ENCODE measurements at regions not wholly inside any gene's neighbourhood (a gene's known extent, or its start where the extent isn't known, plus 50 kb on each side); places are given as distances from the start of the nearest gene placed in this dataset.
"Not testable (repeated sequence)": the region's sequence is repeated elsewhere in the genome, so short reads cannot be mapped to it uniquely, and the experiment has no call there.

DNA sequence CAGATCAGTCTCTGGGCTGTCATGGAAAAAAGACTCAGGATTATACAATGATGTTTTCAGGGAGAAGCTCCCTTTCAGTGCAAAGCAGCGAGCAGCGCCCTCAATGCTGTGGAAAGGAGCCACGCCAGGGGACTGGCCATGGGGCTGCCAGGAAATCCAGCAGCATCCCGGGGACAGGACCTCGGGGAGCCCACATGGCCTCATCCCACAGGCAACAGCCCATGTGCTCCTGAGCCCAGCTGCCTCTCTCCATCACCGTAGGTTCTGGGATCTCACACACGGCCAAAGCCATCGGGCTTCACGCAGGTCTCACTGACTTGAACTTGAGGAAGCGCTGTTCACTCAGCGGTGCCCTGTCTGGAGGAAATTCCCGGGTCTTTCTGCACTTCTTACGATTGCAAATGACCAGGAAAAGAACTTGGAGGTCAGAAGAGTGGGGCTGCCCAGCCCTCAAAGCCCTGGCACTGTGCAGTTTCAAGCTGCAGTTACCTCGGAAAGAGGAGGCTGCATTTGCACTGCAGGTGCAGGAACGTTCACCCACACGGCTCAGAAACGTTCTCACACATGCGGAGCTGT lies 125.9 kb upstream of the THBS2 start:
- no peak for DNase-seq (ENCODE audit: low spot score)
- FAIRE-seq, result no peak

DNA sequence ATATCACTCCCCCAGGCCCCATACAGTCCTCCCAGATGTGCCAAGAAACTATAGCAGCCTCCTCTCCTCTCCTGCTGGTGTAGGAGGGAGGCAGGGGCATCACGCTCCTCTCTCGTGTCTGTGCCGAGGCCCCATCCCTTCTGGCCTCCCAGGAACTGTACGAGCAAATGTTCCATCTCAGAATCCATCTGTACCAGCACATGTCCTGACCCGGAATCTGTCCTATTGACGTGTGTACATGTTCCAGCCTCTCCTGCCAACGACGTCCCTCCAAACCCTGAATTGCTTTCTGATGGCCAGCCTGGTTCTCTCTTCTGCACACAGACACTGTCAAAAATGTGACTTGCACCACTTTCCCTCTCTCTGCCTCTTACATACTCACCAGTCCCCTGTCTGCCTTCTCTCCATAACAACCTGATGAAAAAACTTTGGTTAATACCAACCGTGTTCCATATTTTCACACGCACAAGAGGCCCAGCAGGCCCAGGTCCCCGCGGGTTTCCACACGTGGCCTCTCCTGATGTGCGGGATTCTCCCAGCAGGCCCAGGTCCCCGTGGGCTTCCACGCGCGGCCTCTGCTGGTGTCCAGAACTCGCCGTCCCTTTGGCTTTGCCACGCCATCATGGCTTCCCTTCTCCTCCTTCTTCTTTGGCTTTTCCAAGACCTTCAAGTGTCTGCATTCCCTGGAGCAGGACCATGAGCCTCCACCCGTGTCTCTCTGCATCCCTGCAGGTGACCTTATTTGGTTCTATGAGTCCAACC lies 125.2 kb upstream of the THBS2 start:
- FAIRE-seq (no peak), DNase-seq (ENCODE audit: low spot score) (no peak)

DNA sequence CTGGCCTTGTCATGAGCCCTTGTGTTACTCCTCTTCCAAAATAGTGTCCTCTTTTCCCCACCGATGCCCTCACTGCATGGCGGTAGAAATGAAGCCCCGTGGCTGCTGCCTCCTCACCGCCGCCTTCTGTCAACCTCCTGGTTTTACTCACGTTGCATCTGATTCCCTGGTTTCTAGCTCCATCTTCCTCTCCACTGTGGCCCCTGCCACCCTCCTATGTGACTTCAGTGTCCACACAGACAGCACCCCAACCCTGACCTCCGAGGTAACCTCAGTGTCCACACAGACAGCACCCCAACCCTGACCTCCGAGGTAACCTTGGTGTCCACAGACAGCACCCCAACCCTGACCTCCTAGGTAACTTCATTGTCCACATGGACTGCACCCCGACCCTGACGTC lies 122.8 kb upstream of the THBS2 start:
- no peak for FAIRE-seq
- DNase-seq (ENCODE audit: low spot score), result no peak

- FAIRE-seq (no peak), DNase-seq (ENCODE audit: low spot score) (no peak)
Measured at GRCh38 chr6:169372589-169372988, 118.9 kb upstream of the THBS2 start.

DNA sequence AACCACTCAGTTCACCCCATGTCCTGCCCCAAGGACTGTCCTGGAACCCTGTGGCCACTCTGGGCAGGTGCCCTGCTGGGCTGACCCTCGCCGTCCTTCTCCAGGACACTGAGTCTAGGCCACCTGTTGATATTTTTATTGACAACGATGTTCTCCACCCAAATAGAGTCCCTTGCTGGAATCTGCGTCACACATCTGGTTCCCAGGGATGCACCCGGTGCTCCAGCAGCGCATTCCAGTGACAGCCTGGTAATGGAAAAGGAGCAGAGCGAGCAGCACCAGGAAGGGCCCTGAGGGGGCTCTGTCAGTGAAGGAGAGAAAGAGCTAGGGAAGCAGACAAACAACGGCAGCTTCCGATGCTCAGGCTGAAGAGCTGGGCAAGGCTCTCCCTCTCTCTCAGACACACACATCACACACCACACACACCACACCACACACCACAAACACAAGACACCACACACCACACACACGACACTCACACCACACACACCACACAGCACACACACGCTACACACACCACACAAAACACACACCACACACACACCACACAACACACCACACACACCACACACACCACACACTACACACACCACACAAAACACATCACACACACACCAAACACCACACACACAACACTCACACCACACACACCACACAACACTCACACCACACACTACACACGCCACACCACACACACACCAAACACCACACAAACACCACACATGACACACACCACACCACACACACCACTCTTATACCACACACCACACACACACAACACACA lies 117.9 kb upstream of the THBS2 start:
- no peak for FAIRE-seq
- DNase-seq (ENCODE audit: low spot score), result no peak

- FAIRE-seq (no peak), DNase-seq (ENCODE audit: low spot score) (no peak)
Measured at GRCh38 chr6:169370666-169371343, 117.2 kb upstream of the THBS2 start.

DNA sequence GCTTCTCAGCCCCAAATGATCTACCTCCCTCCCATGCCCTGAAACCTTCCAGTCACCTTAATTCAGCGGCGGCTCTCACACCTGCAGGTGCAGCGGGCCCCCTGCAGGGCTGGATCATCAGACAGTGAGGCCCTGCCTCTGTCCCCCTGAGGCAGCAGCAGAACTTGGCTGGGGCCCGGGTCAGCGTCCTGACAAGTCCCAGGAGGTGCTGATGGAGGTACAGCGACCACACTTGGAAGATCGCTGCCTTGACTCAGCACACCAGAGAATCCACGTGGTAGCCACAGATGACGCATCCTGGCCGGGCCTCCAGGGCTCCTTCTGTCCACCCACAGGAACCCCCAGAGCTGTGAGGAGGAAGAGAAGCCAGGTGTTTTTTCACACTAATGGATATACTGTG lies 116.4 kb upstream of the THBS2 start:
- no peak for DNase-seq (ENCODE audit: low spot score)
- no peak for FAIRE-seq

DNA sequence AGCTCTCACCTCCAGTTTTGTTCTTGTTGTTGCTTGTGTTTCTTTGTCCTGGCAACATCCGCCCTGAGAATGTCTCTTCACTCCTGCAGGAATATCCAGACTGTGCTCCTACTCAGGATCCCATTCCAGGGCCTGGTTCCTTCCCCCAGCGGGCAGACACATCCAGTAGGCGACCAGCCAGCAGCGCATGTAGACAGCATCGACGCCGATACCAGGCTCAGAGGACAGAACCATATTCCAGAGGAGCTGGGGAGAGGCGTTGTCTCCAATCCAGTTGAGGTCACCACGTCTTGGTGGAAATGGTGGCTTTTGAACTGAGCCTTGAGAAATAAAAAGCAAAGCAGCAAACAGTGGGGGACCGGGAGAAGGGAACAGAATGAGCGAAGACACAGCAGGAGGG lies 114.6 kb upstream of the THBS2 start:
- no peak for FAIRE-seq
- no peak for DNase-seq (ENCODE audit: low spot score)

GRCh38 chr6:169367507-169367906 lies 113.9 kb upstream of the THBS2 start:
- FAIRE-seq (no peak), DNase-seq (ENCODE audit: low spot score) (no peak)

GRCh38 chr6:169366258-169366901 lies 112.7 kb upstream of the THBS2 start:
- DNase-seq (ENCODE audit: low spot score), result no peak
- no peak for FAIRE-seq

DNA sequence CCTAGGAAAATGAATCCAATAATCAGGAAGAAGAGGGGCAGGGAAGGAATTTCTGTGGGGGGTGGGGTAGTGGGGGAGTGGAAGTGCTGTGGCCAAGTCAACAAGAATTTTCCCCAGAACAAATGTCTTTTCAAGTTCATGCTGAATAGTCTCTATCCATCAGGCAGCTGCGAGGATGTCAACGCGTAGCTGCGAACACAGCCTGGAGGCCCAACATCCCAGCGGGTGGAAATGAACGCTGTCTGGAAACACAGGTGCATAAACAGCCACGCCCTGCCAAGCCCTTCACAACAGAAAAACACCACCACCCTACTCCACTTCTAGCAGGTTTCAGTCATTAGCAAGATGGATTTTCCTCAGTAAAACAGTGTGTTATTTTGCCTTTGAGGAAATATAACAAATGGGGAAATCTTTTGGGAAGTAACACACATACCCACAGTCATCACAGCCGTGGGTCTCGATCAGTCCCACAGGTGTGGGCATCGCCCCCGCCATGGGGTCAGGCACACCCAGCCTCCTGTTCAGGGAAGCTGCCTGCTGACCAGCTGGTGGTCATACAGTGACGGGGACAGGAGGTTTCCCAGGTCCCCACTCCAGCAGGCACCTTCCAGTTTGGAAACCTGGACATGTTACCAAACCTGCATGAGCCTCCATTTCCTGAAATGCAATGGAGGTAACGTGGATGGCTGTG lies 112.1 kb upstream of the THBS2 start:
- no peak for FAIRE-seq
- DNase-seq (ENCODE audit: low spot score), result no peak

DNA sequence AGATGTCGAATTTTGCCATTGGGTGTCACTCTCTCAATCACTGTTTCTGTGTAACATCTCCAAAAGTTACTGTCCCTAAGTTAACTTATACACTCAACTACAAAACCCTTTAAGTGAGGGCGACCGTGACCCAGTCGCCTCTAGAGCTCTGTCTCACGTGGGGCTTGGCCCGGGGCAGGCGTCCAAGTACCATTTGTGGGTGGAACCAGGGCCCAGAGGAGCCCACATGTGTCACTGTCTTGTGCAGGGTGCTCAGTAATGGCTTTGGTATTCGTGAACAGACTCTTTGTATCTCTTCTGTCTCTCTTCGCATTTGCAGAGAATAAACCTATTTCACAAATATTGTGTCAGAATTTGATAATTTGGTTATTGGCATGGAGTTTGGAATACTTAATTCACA lies 109.9 kb upstream of the THBS2 start:
- DNase-seq (ENCODE audit: low spot score), result no peak
- FAIRE-seq, result no peak

- no peak for DNase-seq (ENCODE audit: low spot score)
- no peak for FAIRE-seq
Measured at GRCh38 chr6:169362501-169363121, 109.0 kb upstream of the THBS2 start.

DNA sequence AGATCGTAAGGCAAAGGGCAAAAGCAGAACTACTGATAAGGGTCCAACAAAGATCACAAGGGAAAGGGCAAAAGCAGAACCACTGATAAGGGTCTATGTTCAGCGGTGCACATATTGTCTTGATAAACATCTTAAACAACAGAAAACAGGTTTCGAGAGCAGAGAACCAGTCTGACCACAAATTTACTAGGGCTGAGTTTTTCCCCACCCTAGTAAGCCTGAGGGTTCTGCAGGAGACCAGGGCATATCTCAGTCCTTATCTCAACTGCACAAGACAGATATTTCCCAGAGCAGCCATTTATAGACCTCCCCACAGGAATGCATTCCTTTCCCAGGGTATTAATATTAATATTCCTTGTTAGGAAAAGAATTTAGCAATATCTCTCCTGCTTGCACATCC lies 101.4 kb upstream of the THBS2 start:
- FAIRE-seq; DNase-seq (ENCODE audit: low spot score): not testable (repeated sequence)

GRCh38 chr6:169345146-169345545 lies 91.5 kb upstream of the THBS2 start:
- FAIRE-seq (no peak), DNase-seq (ENCODE audit: low spot score) (no peak)

GRCh38 chr6:169344750-169345065 lies 91.1 kb upstream of the THBS2 start:
- FAIRE-seq (no peak), DNase-seq (ENCODE audit: low spot score) (no peak)

DNA sequence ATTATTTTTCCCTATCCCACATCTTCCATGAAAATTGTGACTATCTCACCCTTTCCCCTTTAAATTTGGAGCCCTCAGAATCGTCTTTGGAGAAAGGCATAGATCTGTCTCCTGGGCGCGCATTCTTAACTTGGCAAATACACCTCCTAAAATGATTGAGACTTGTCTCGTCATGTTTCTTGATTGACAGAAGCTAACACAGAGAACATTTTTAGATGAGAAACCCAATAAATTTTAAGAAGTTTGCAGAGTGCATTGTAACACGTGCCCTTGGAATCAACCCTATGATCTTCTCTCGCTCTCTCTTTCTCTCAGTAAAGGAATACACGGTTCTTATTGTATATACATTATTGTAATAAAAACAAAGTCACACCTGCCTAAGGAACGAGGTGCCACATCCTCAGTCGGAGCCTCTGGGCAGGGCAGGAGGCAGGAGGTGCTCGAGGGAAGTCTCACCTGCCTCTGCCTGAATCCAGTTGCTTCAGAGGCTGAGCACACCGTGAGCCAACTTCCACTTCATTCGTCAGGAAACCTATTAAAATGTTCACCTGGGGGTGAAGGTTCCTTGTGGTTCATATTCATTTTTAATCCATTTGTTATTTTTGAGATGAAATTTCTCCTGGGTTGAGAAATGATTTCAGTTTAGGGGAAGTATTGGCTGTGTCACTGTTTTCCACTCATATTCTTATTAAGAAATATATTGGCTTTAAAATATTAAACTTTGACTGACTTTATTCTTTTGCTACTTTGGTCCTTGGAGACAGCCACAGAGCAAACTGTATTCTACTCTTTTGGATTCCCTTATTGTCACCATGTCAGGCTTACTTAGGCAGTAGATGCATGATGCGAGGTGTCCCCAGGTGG lies 90.5 kb upstream of the THBS2 start:
- DNase-seq (ENCODE audit: low spot score), result no peak
- FAIRE-seq, result no peak

GRCh38 chr6:169342710-169343109 lies 89.1 kb upstream of the THBS2 start:
- DNase-seq (ENCODE audit: low spot score) (no peak), FAIRE-seq (no peak)

DNA sequence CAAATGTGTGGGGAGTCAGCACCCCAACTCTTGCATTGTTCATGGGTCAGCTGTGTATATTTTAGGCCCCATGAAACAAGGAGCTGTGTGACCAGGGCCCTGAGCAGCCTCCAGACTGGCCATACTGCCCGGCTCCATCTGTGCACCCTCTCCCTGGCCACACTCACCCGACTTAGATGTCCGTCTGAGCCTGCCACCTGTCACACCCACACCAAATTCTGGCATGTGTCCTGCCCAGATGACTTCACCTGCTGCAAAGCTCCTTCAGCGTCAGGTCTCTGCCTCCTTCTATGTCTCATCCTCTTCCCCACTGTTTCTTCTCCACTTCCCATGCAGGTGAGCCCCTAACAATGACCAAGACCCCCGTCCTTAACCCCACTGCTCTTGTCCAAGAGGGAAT lies 88.1 kb upstream of the THBS2 start:
- DNase-seq (ENCODE audit: low spot score) (no peak), FAIRE-seq (no peak)

GRCh38 chr6:169341065-169341464 lies 87.4 kb upstream of the THBS2 start:
- DNase-seq (ENCODE audit: low spot score) (no peak), FAIRE-seq (no peak)

Data from RCC 7860 (cell line).